CD4-positive, alpha-beta T cell treated with Interferon alpha-2 for 1 hour (primary cell): ENCODE measurements at regions not wholly inside any gene's neighbourhood (a gene's known extent, or its start where the extent isn't known, plus 50 kb on each side); places are given as distances from the start of the nearest gene placed in this dataset.

Experiments used
- DNase-seq, 2 donors: peaks; one replicate each; pipeline ENCODE4 v3.0.0-alpha.2; 2020 to 2022

GRCh38 chr16:73798471-73798870 lies 498.1 kb upstream of the PSMD7 start:
- no peak for DNase-seq

GRCh38 chr16:73797115-73797514 lies 499.5 kb upstream of the PSMD7 start:
- DNase-seq, result no peak

GRCh38 chr16:73796241-73796640 lies 500.4 kb upstream of the PSMD7 start:
- no peak for DNase-seq

- DNase-seq, result no peak
These were observed 501.6 kb upstream of the PSMD7 start for GRCh38 chr16:73794994-73795393.

- no peak for DNase-seq
These were observed 502.7 kb upstream of the PSMD7 start for GRCh38 chr16:73793871-73794437.

GRCh38 chr16:73793260-73793659 lies 503.4 kb upstream of the PSMD7 start:
- DNase-seq, result no peak

GRCh38 chr16:73792199-73793020 lies 504.2 kb upstream of the PSMD7 start:
- no peak for DNase-seq

GRCh38 chr16:73781297-73781696 lies 515.3 kb upstream of the PSMD7 start:
- no peak for DNase-seq

- no peak for DNase-seq
These were observed 517.7 kb upstream of the PSMD7 start for GRCh38 chr16:73778887-73779286.

- no peak for DNase-seq
These were observed 520.7 kb upstream of the PSMD7 start for GRCh38 chr16:73775841-73776388.

GRCh38 chr16:73771196-73772064 lies 525.2 kb upstream of the PSMD7 start:
- no peak for DNase-seq

- DNase-seq, result no peak
These were observed 527.8 kb upstream of the PSMD7 start for GRCh38 chr16:73768786-73769203.

GRCh38 chr16:73764321-73764720 lies 532.3 kb upstream of the PSMD7 start:
- DNase-seq, result no peak

- DNase-seq, result no peak
These were observed 540.1 kb upstream of the PSMD7 start for GRCh38 chr16:73756289-73757178.

GRCh38 chr16:73753931-73754330 lies 542.7 kb upstream of the PSMD7 start:
- DNase-seq, result no peak

GRCh38 chr16:73750639-73751038 lies 546.0 kb upstream of the PSMD7 start:
- no peak for DNase-seq

- DNase-seq, result no peak
These were observed 549.3 kb upstream of the PSMD7 start for GRCh38 chr16:73747328-73747727.

GRCh38 chr16:73746554-73746953 lies 550.1 kb upstream of the PSMD7 start:
- no peak for DNase-seq

- no peak for DNase-seq
These were observed 552.7 kb upstream of the PSMD7 start for GRCh38 chr16:73743665-73744496.

- no peak for DNase-seq
These were observed 557.4 kb upstream of the PSMD7 start for GRCh38 chr16:73739049-73739769.

GRCh38 chr16:73738266-73738665 lies 558.3 kb upstream of the PSMD7 start:
- DNase-seq, result no peak
